NB4 (cell line): ENCODE measurements at regions not wholly inside any gene's neighbourhood (a gene's known extent, or its start where the extent isn't known, plus 50 kb on each side); places are given as distances from the start of the nearest gene placed in this dataset.

Experiments
- MYC ChIP-seq: IDR thresholded peaks from 2 replicates; pipeline ENCODE4 v1.6.1; 2011; ENCODE audit warnings: low read depth, low read length
- POLR2A ChIP-seq: IDR thresholded peaks from 2 replicates; pipeline ENCODE4 v1.6.1; 2011; ENCODE audit warnings: mild to moderate bottlenecking; ENCODE audit not compliant: insufficient read length; ENCODE audit errors: extremely low read depth

DNA sequence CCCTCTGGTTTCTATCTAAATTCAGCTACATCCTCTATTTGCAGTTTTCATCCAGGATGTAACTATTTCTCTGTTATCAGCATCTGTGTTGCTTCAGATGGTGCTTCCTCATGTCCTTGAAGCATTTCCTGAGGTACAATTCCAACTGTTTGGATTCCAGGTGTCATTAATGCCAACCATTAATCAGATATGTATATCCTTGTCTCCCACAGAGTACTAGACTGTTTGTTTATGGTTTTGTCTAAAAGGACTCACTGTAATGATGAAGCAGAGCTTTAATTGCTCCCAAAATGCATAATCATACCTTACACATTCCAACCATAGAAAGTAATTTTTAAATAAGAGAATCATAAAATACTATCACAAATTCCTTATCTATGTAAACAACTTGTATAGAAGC is 288.5 kb upstream of the MME start:
- TF ChIP-seq MYC = no peak
- no peak for TF ChIP-seq POLR2A
